HG03342 (cell line): ENCODE measurements at regions not wholly inside any gene's neighbourhood (a gene's known extent, or its start where the extent isn't known, plus 50 kb on each side); places are given as distances from the start of the nearest gene placed in this dataset.
"Not testable (repeated sequence)": the region's sequence is repeated elsewhere in the genome, so short reads cannot be mapped to it uniquely, and the experiment has no call there.

ENCODE experiments used
- ATAC-seq: cut with Tn5 transposase; IDR thresholded peaks from one replicate; pipeline ENCODE4 v1.9.1; 2021; ENCODE audit warnings: mild to moderate bottlenecking, moderate library complexity; ENCODE audit not compliant: unreplicated experiment

DNA sequence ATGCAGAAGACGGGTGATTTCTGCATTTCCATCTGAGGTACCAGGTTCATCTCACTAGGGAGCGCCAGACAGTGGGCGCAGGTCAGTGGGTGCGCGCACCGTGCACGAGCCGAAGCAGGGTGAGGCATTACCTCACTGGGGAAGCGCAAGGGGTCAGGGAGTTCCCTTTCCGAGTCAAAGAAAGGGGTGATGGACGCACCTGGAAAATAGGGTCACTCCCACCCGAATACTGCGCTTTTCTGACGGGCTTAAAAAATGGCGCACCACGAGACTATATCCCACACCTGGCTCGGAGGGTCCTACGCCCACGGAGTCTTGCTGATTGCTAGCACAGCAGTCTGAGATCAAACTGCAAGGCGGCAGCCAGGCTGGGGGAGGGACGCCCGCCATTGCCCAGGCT, 1246.0 kb upstream of the PABPC4L start:
- ATAC-seq = not testable (repeated sequence)

- no peak for ATAC-seq
Observed at GRCh38 chr4:135434936-135435335, 1233.3 kb upstream of the PABPC4L start.

DNA sequence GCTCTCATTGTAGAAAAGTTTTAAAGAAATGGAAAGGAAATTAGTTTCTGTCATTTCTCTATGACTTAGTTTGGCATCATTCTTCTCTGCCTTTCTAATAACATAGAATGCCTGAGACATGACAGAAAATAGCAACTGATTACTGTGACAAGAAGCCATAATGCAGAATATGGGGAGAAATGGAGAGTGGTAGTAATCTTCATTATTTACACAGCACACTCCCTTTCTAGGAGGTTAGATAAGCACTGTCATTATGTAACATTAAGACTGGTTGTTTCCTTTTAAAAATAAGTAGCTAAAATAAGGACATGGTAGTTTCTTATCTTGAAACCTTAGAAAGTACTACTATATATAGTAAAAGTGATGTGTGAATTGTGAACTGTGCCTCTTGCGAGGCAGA, 1227.9 kb upstream of the PABPC4L start:
- ATAC-seq = no peak

DNA sequence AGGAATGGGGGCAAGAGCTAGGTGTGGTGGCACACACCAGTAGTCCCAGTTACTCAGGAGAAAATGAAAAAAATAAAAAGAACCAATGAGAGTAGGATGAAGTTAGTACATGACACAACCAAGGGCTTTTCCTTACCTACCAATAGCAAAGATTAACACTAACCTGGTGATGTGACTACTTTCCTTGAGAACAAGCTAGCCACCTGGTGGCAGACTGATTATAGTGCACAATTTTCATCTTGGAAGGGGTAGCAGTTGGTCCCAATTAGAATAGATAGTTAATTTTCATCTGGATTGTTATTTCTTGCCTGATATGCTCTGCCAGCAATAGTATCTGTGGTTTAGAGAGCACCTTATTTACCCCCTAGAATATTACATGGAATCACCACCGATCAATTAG, 1216.8 kb upstream of the PABPC4L start:
- peak; percentile 76 for ATAC-seq

GRCh38 chr4:135412213-135412612, 1210.6 kb upstream of the PABPC4L start:
- ATAC-seq = no peak

DNA sequence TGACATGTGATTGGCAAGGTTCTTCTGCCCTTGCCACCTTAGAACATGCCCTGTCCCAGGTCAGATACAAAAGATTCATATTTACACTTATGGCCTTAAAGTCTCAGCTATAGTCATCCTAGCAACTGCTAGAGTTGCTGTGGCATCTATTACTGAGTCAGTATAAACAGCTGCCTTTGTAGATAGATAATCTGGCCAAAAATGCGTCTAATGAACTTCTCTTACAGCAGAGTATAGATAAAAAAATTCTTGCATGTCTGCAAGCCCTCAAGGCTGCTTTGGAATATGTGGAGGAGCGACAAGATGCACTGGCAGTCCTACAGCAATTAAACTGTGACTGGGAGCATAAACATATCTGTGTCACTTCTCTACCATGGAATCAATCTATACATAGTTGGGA, 1209.7 kb upstream of the PABPC4L start:
- ATAC-seq = no peak

DNA sequence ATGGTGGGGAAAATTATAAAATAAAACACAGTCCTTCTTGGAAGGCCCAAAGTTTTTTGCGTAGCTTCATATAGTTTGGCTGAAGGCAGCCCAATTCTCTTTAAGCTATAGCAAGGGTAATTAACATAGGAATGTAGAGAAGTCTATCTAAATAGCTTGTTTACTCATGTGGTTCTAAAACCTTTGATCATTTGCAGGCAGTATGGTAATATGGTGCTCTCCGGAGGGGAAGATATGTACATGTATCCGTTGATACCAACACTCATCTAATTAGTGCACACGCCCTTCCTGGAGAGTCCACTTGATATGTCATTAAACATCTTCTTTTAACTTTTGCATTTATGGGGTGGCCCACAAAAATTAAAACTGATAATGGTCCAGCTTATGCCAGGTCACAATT, 1207.7 kb upstream of the PABPC4L start:
- ATAC-seq = not testable (repeated sequence)

DNA sequence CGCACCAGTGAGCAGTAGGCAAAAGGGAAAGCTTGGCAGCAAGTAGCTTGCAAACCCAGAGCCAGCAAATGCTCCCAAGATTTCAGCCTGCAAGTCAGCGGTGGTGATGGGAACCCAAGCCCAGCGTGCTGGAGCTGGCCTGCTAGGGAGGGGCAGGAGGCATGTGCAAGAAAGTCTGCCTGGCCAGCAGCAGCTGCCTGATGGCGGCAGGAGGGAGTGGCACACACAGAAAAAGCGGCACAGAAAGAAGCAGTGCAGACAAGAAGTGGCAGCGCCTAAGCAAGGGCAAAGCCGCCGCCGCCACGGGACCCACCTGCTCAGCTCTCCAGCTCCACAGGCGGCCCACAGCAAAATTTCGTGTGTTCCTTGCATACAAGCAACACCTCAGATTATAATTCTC, 1206.5 kb upstream of the PABPC4L start:
- no peak for ATAC-seq

DNA sequence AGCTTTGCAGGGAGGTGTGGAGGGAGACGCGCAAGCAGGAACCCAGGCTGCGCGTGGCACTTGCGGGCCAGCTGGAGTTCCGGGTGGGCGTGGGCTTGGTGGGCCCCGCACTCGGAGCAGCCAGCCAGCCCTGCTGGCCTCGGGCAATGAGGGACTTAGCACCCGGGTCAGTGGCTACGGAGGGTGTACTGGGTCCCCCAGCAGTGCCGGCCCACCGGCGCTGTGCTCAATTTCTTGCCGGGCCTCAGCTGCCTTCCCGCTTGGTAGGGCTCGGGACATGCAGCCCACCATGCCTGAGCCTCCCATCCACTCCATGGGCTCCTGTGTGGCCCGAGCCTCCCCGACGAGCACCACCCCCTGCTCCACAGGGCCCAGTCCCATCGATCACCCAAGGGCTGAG, 1205.0 kb upstream of the PABPC4L start:
- ATAC-seq = not testable (repeated sequence)

- ATAC-seq = no peak
Observed at GRCh38 chr4:135385830-135386581, 1184.4 kb upstream of the PABPC4L start.

- no peak for ATAC-seq
Observed at GRCh38 chr4:135383356-135384288, 1182.0 kb upstream of the PABPC4L start.

- ATAC-seq = no peak
Observed at GRCh38 chr4:135382280-135382959, 1180.8 kb upstream of the PABPC4L start.

DNA sequence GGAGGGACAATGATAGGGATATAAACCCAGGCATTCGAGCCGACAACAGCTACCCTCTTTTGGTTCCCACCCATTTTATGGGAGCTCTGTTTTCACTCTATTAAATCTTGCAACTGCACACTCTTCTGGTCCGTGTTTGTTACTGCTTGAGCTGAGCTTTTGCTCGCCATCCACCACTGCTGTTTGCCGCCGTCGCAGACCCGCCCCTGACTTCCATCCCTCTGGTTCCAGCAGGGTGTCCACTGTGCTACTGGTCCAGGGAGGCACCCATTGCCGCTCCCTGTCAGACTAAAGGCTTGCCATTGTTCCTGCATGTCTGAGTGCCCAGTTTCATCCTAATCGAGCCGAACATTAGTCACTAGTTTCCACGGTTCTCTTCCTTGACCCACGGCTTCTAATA, 1170.5 kb upstream of the PABPC4L start:
- ATAC-seq = no peak

GRCh38 chr4:135371137-135371536, 1169.5 kb upstream of the PABPC4L start:
- peak; percentile 53 for ATAC-seq

DNA sequence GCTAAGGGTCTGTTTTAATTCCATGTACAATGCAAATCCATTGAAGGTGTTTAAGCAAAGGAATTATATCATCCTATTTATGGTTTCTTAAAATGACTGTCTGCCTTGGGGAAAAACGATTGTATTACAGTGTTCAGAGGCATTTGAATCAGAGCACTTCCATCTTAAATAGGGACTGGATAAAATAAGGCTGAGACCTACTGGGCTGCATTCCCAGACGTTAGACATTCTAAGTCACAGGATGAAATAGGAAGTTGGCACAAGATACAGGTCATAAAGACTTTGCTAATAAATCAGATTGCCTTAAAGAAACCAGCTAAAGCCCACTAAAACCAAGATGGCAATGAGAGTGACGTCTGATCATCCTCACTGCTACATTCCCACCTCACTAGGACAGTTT, 1167.2 kb upstream of the PABPC4L start:
- ATAC-seq = no peak

- ATAC-seq = no peak
Observed at GRCh38 chr4:135365065-135365464, 1163.5 kb upstream of the PABPC4L start.

DNA sequence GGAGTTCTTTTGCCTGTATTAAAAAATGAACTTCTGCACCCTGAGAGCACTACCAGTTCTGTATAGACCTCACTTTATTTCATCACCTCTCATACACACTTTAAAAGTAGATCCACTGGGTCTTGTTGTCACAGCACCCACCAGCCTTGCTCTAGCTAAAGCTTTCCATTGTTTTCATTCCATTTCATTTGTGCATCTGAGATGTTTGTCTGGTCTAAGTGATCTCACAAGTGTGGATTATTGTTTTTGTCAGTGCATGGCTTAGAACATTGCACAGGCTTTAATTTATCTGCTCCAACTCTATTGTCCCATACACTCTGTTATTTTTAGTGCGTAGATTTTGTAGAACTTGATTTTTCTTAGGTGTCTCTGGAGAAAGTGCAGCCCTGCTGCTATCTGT, 1157.5 kb upstream of the PABPC4L start:
- ATAC-seq = no peak

GRCh38 chr4:135357091-135357490, 1155.5 kb upstream of the PABPC4L start:
- ATAC-seq = no peak

GRCh38 chr4:135354876-135355275, 1153.3 kb upstream of the PABPC4L start:
- no peak for ATAC-seq

DNA sequence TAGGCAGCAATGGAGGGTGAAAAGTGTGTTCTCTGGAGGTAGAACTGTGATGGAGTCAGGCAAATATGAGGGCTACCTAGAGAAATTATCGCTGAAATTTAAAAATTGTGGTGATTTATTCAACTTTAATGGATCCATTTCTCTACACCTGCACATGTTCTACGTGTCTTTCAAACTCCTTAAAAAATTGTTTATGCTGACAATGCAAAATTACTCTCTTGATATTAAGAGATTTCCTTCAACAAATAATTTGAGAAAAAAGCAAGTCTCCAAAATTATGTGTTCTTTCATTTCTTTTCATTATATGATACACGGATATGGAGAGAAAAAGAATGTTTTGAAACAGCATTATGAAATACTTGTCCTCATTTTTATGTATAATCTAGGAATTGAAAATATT, 1151.4 kb upstream of the PABPC4L start:
- no peak for ATAC-seq

DNA sequence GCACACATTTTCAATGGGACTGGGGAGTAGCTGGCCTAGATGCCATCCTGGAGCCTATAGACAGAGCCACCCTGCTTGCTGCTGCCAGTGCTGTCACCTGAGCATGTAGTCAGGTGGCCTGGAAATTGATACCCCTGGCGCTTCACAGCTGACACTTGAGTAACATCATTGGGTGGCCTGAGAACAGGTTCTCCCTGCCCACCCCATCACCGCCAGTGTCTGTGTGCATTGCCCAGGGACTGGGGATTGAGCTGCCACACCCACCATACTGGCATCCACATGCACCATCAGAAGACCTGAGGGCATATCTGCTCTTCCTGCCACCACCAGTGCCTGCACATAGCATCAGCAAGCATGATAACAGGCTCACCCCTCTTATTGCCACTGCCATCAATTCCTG, 1142.9 kb upstream of the PABPC4L start:
- no peak for ATAC-seq
